CD14-positive monocyte (primary cell): ENCODE measurements at regions not wholly inside any gene's neighbourhood (a gene's known extent, or its start where the extent isn't known, plus 50 kb on each side); places are given as distances from the start of the nearest gene placed in this dataset.

Experiments
- DNase-seq, 3 donors: peaks; one replicate each; pipeline ENCODE4 v3.0.0-alpha.2; 2011 to 2022
- H2AFZ ChIP-seq: 2 replicates; pipeline ENCODE4 v1.6.0; 2012; ENCODE audit warnings: mild to moderate bottlenecking, low read depth, low read length, inconsistent platforms; ENCODE audit not compliant: insufficient read depth, poor library complexity, severe bottlenecking
- H3K27ac ChIP-seq, 2 donors: 1 replicate in 1 of 2; 2 replicates in 1 of 2; pipeline ENCODE4 v1.5.1; 2012 to 2013; ENCODE audit warnings: low read length in 2 of 2, control low read depth in 1 of 2, inconsistent platforms in 1 of 2, low read depth in 1 of 2, mild to moderate bottlenecking in 1 of 2
- H3K27me3 ChIP-seq, 2 donors: one replicate each; pipeline versions ENCODE4 v1.6.0 to v1.6.1; 2011 to 2013; ENCODE audit warnings: low read length in 2 of 2; ENCODE audit not compliant: control insufficient read depth in 2 of 2, insufficient read depth in 2 of 2
- H3K36me3 ChIP-seq, 2 donors: replicated peaks in 1 of 2; 1 replicate in 1 of 2; 2 replicates in 1 of 2; pipeline versions ENCODE4 v1.5.1 to v1.6.1; 2012 to 2013; ENCODE audit warnings: low read length in 2 of 2, control low read depth in 1 of 2, inconsistent platforms in 1 of 2, mild to moderate bottlenecking in 1 of 2; ENCODE audit not compliant: insufficient read depth in 2 of 2, control insufficient read depth in 1 of 2
- H3K4me1 ChIP-seq, 2 donors: 1 replicate in 1 of 2; 2 replicates in 1 of 2; pipeline versions ENCODE4 v1.5.1 to v1.6.1; 2012 to 2013; ENCODE audit warnings: low read length in 2 of 2, control low read depth in 1 of 2, inconsistent platforms in 1 of 2, mild to moderate bottlenecking in 1 of 2, moderate library complexity in 1 of 2; ENCODE audit not compliant: insufficient read depth in 2 of 2, control insufficient read depth in 1 of 2
- H3K4me2 ChIP-seq: replicated peaks from 2 replicates; pipeline ENCODE3; 2012; ENCODE audit warnings: low read length, moderate library complexity, mild to moderate bottlenecking; ENCODE audit not compliant: poor library complexity, severe bottlenecking; ENCODE audit errors: extremely low read depth
- H3K4me3 ChIP-seq, 3 experiments: fragments of 200-600 bp in 1 of 3; sonication (generic) in 1 of 3; replicated peaks in 1 of 3; 1 replicate in 2 of 3; 2 replicates in 1 of 3; pipeline ENCODE4 v1.5.1; 2011 to 2013; ENCODE audit warnings: low read length in 3 of 3, mild to moderate bottlenecking in 3 of 3, control low read depth in 2 of 3, low read depth in 2 of 3, inconsistent platforms in 1 of 3, moderate library complexity in 1 of 3
- H3K79me2 ChIP-seq: 2 replicates; pipeline ENCODE4 v1.6.0; 2012; ENCODE audit warnings: mild to moderate bottlenecking, control low read depth, inconsistent platforms, low read length, moderate library complexity; ENCODE audit not compliant: insufficient read depth
- H3K9ac ChIP-seq: 2 replicates; pipeline ENCODE4 v1.6.0; 2017; ENCODE audit warnings: low read length, mild to moderate bottlenecking; ENCODE audit not compliant: insufficient read depth, poor library complexity, severe bottlenecking
- H3K9me3 ChIP-seq, 2 donors: replicated peaks in 1 of 2; 1 replicate in 1 of 2; 2 replicates in 1 of 2; pipeline versions ENCODE4 v1.5.1 to v1.6.1; 2012 to 2013; ENCODE audit warnings: low read length in 2 of 2, control low read depth in 1 of 2; ENCODE audit not compliant: control insufficient read depth in 1 of 2, insufficient read depth in 1 of 2
- H4K20me1 ChIP-seq: 2 replicates; pipeline ENCODE4 v1.6.0; 2012; ENCODE audit warnings: mild to moderate bottlenecking, low read length, control low read depth, moderate library complexity; ENCODE audit not compliant: insufficient read depth
- H3K27ac Mint-ChIP-seq, 7 donors: one replicate each; pipeline ENCODE4 v1.8.0; 2020; ENCODE audit warnings: mild to moderate bottlenecking in 7 of 7, mixed read lengths in 7 of 7, moderate library complexity in 6 of 7, inconsistent platforms in 2 of 7
- H3K27me3 Mint-ChIP-seq, 3 donors: one replicate each; pipeline ENCODE4 v1.8.0; 2021 to 2022; ENCODE audit warnings: low read depth in 3 of 3, mild to moderate bottlenecking in 3 of 3, mixed read lengths in 3 of 3, moderate library complexity in 3 of 3, inconsistent platforms in 1 of 3
- H3K36me3 Mint-ChIP-seq, 2 donors: one replicate each; pipeline ENCODE4 v1.8.0; 2020; ENCODE audit warnings: mixed read lengths in 2 of 2, inconsistent platforms in 1 of 2, mild to moderate bottlenecking in 1 of 2
- H3K4me1 Mint-ChIP-seq: one replicate; pipeline ENCODE4 v1.8.0; 2020; ENCODE audit warnings: mild to moderate bottlenecking, mixed read lengths
- H3K4me3 Mint-ChIP-seq, 2 donors: one replicate each; pipeline ENCODE4 v1.8.0; 2020; ENCODE audit warnings: mild to moderate bottlenecking in 2 of 2, mixed read lengths in 2 of 2, moderate library complexity in 1 of 2
- H3K9me3 Mint-ChIP-seq, 7 donors: one replicate each; pipeline ENCODE4 v1.8.0; 2020 to 2022; ENCODE audit warnings: mixed read lengths in 7 of 7, mild to moderate bottlenecking in 6 of 7, moderate library complexity in 6 of 7, inconsistent platforms in 2 of 7
- CTCF ChIP-seq: fragments of 200-600 bp; IDR thresholded peaks from one replicate; pipeline ENCODE4 v1.8.0; 2022; ENCODE audit warnings: antibody characterized with exemption, mild to moderate bottlenecking
- WGBS: methylation state at CpG from one replicate; pipeline ENCODE4 v1.1.5; 2013; ENCODE audit warnings: missing lambda C conversion rate; ENCODE audit not compliant: insufficient coverage; 5-methylcytosine and 5-hydroxymethylcytosine counted together
- intact Hi-C, 2 donors: fragments of 100-400 bp; cut with micrococcal nuclease; formaldehyde crosslinking; loops; one replicate each; pipeline versions ENCODE4 v1.15.0 to v1.15.1; 2023

GRCh38 chr9:79977510-79978197, 405.9 kb downstream of the TLE4 start:
- no peaks in the 10 kb centered on the region for H3K36me3 ChIP-seq
- no peaks in the 10 kb centered on the region for H3K36me3 Mint-ChIP-seq
- no peak overlapping the region for H3K27ac Mint-ChIP-seq
- no peak overlapping the region for H3K4me3 Mint-ChIP-seq
- peaks cover 0 to 2% (median 0%) of the 10 kb centered on the region in 3 donors for H3K27me3 Mint-ChIP-seq
- intact Hi-C loops: no loop called here
- no peaks in the 10 kb centered on the region for H3K4me1 ChIP-seq
- no peak overlapping the region for H3K27ac ChIP-seq
- TF ChIP-seq CTCF: no peak
- H3K79me2 ChIP-seq: no peaks in the 10 kb centered on the region
- peaks cover 4 to 6% of the 10 kb centered on the region in 2 donors for H3K9me3 ChIP-seq
- DNase-seq: no peak
- WGBS: no CpG with 5 or more reads among the region's 1 CpG
- H2AFZ ChIP-seq: no peak overlapping the region
- H3K4me3 ChIP-seq: no peak overlapping the region
- H3K4me2 ChIP-seq: no peak overlapping the region
- no peaks in the 10 kb centered on the region for H4K20me1 ChIP-seq
- no peak overlapping the region for H3K9ac ChIP-seq
- H3K9me3 Mint-ChIP-seq: peaks cover 0 to 13% (median 7%) of the 10 kb centered on the region in 7 donors
- no peaks in the 10 kb centered on the region for H3K27me3 ChIP-seq
- no peaks in the 10 kb centered on the region for H3K4me1 Mint-ChIP-seq

GRCh38 chr9:79977074-79977435, 405.3 kb downstream of the TLE4 start:
- H3K4me3 ChIP-seq: no peak overlapping the region
- Mint-ChIP-seq H3K27me3 (peaks cover 0 to 2% (median 0%) of the 10 kb centered on the region in 3 donors), H3K9me3 (peaks cover 0 to 14% (median 11%) of the 10 kb centered on the region in 7 donors), H3K27ac (no peak overlapping the region), H3K36me3 (no peaks in the 10 kb centered on the region), H3K4me1 (no peaks in the 10 kb centered on the region), H3K4me3 (no peak overlapping the region)
- no peaks in the 10 kb centered on the region for H3K27me3 ChIP-seq
- no peaks in the 10 kb centered on the region for H3K79me2 ChIP-seq
- no peak for TF ChIP-seq CTCF
- H3K9me3 ChIP-seq: peaks cover 4 to 6% of the 10 kb centered on the region in 2 donors
- no peak overlapping the region for H3K27ac ChIP-seq
- H3K4me2 ChIP-seq: no peak overlapping the region
- H3K4me1 ChIP-seq: no peaks in the 10 kb centered on the region
- DNase-seq: no peak
- WGBS: 95% methylated on average over 8 of the region's 10 CpGs
- H2AFZ ChIP-seq: no peak overlapping the region
- no peaks in the 10 kb centered on the region for H3K36me3 ChIP-seq
- H4K20me1 ChIP-seq: no peaks in the 10 kb centered on the region
- H3K9ac ChIP-seq: no peak overlapping the region
- intact Hi-C loops: no loop called here
